Upper lobe of right lung (tissue), 1 donor: ENCODE measurements at regions not wholly inside any gene's neighbourhood (a gene's known extent, or its start where the extent isn't known, plus 50 kb on each side); places are given as distances from the start of the nearest gene placed in this dataset.
A peak's percentile ranks its signal among the peaks of the same experiment; 100 is the strongest.

Source experiments
- ATAC-seq: fragments of 200-7000 bp; cut with Tn5 transposase; one replicate; pipeline ENCODE4 v1.9.1; 2020; ENCODE audit warnings: mild to moderate bottlenecking, moderate library complexity
- DNase-seq: peaks from one replicate; pipeline ENCODE4 v3.0.0-alpha.2; 2020
- H3K27ac ChIP-seq: fragments of 200-600 bp; one replicate; pipeline ENCODE4 v1.8.0; 2022
- H3K27me3 ChIP-seq: fragments of 200-600 bp; one replicate; pipeline ENCODE4 v1.8.0; 2022; ENCODE audit warnings: mild to moderate bottlenecking
- H3K36me3 ChIP-seq: fragments of 200-600 bp; one replicate; pipeline ENCODE4 v1.8.0; 2022
- H3K4me1 ChIP-seq: fragments of 200-600 bp; one replicate; pipeline ENCODE4 v1.8.0; 2022
- H3K4me3 ChIP-seq: fragments of 200-600 bp; one replicate; pipeline ENCODE4 v1.8.0; 2022; ENCODE audit warnings: mild to moderate bottlenecking
- H3K9me3 ChIP-seq: fragments of 200-600 bp; one replicate; pipeline ENCODE4 v1.8.0; 2022
- CTCF ChIP-seq: fragments of 200-600 bp; IDR thresholded peaks from one replicate; pipeline ENCODE4 v1.8.0; 2022; ENCODE audit warnings: antibody characterized with exemption
- intact Hi-C: fragments of 100-400 bp; cut with DNase I; formaldehyde crosslinking; loops from one replicate; pipeline ENCODE4 v1.11.0; 2022
- donor health status: DM: no; HTN: yes; CAD: no; lungs with severe emphysema.

GRCh38 chr5:4740156-4740555, 400.0 kb upstream of the ADAMTS16 start:
- H3K27ac ChIP-seq = no peak overlapping the region
- ATAC-seq = no peak
- intact Hi-C loops = no loop called here
- no peak overlapping the region for H3K4me3 ChIP-seq
- H3K27me3 ChIP-seq = no peaks in the 10 kb centered on the region
- DNase-seq = no peak
- no peaks in the 10 kb centered on the region for H3K9me3 ChIP-seq
- no peaks in the 10 kb centered on the region for H3K4me1 ChIP-seq
- TF ChIP-seq CTCF = no peak
- H3K36me3 ChIP-seq = no peaks in the 10 kb centered on the region

GRCh38 chr5:4758550-4758949, 381.6 kb upstream of the ADAMTS16 start:
- Histone ChIP-seq H3K4me1 (no peaks in the 10 kb centered on the region), H3K9me3 (no peaks in the 10 kb centered on the region), H3K27ac (no peak overlapping the region), H3K27me3 (no peaks in the 10 kb centered on the region), H3K36me3 (no peaks in the 10 kb centered on the region), H3K4me3 (no peak overlapping the region)
- intact Hi-C loops = no loop called here
- ATAC-seq = peak; percentile 88
- TF ChIP-seq CTCF = no peak
- no peak for DNase-seq

GRCh38 chr5:4758996-4759395, 381.1 kb upstream of the ADAMTS16 start:
- TF ChIP-seq CTCF = no peak
- no peaks in the 10 kb centered on the region for H3K9me3 ChIP-seq
- H3K4me3 ChIP-seq = no peak overlapping the region
- ATAC-seq (no peak), DNase-seq (no peak)
- H3K36me3 ChIP-seq = no peaks in the 10 kb centered on the region
- intact Hi-C loops = no loop called here
- H3K27me3 ChIP-seq = no peaks in the 10 kb centered on the region
- H3K4me1 ChIP-seq = no peaks in the 10 kb centered on the region
- no peak overlapping the region for H3K27ac ChIP-seq

GRCh38 chr5:4762316-4762715, 377.8 kb upstream of the ADAMTS16 start:
- H3K4me3 ChIP-seq = no peak overlapping the region
- H3K27me3 ChIP-seq = no peaks in the 10 kb centered on the region
- DNase-seq (no peak), ATAC-seq (no peak)
- no peaks in the 10 kb centered on the region for H3K9me3 ChIP-seq
- no peak for TF ChIP-seq CTCF
- intact Hi-C loops = no loop called here
- no peaks in the 10 kb centered on the region for H3K36me3 ChIP-seq
- no peaks in the 10 kb centered on the region for H3K4me1 ChIP-seq
- no peak overlapping the region for H3K27ac ChIP-seq

GRCh38 chr5:4765411-4765810, 374.7 kb upstream of the ADAMTS16 start:
- Histone ChIP-seq H3K4me1 (no peaks in the 10 kb centered on the region), H3K4me3 (no peak overlapping the region)

More at GRCh38 chr5:4765411-4765810, 374.7 kb upstream of the ADAMTS16 start:
- Histone ChIP-seq H3K27me3 (no peaks in the 10 kb centered on the region), H3K36me3 (no peaks in the 10 kb centered on the region), H3K9me3 (no peaks in the 10 kb centered on the region), H3K27ac (no peak overlapping the region)
- ATAC-seq = no peak
- no peak for DNase-seq
- intact Hi-C loops = no loop called here
- no peak for TF ChIP-seq CTCF
